ENCODE measurements at regions not wholly inside any gene's neighbourhood (a gene's known extent, or its start where the extent isn't known, plus 50 kb on each side); places are given as distances from the start of the nearest gene placed in this dataset.
"Not testable (repeated sequence)": the region's sequence is repeated elsewhere in the genome, so short reads cannot be mapped to it uniquely, and the experiment has no call there.

GRCh38 chr5:118552731-118553360 is 435.5 kb downstream of the DTWD2 start:
- DNase-seq (ENCODE audit: low read depth in 3 of 3), result no peak

- no peak for DNase-seq (ENCODE audit: low read depth in 3 of 3)
Measured at GRCh38 chr5:118552146-118552545, 436.2 kb downstream of the DTWD2 start.

GRCh38 chr5:118551716-118552115 is 436.6 kb downstream of the DTWD2 start:
- no peak for DNase-seq (ENCODE audit: low read depth in 3 of 3)

GRCh38 chr5:118551031-118551430 is 437.3 kb downstream of the DTWD2 start:
- no peak for DNase-seq (ENCODE audit: low read depth in 3 of 3)

- no peak for DNase-seq (ENCODE audit: low read depth in 3 of 3)
Measured at GRCh38 chr5:118548761-118549720, 439.3 kb downstream of the DTWD2 start.

GRCh38 chr5:118545470-118545869 is 442.9 kb downstream of the DTWD2 start:
- no peak for DNase-seq (ENCODE audit: low read depth in 3 of 3)

GRCh38 chr5:118544887-118545449 is 443.4 kb downstream of the DTWD2 start:
- DNase-seq (ENCODE audit: low read depth in 3 of 3), result no peak

GRCh38 chr5:118533923-118534322 is 454.4 kb downstream of the DTWD2 start:
- no peak for DNase-seq (ENCODE audit: low read depth in 3 of 3)

GRCh38 chr5:118533156-118533555 is 455.2 kb downstream of the DTWD2 start:
- DNase-seq (ENCODE audit: low read depth in 3 of 3), result no peak

GRCh38 chr5:118531276-118531675 is 457.1 kb downstream of the DTWD2 start:
- no peak for DNase-seq (ENCODE audit: low read depth in 3 of 3)

GRCh38 chr5:118529361-118530144 is 458.8 kb downstream of the DTWD2 start:
- DNase-seq (ENCODE audit: low read depth in 3 of 3), result no peak

- DNase-seq (ENCODE audit: low read depth in 3 of 3), result no peak
Measured at GRCh38 chr5:118522626-118523025, 465.7 kb downstream of the DTWD2 start.

- no peak for DNase-seq (ENCODE audit: low read depth in 3 of 3)
Measured at GRCh38 chr5:118520771-118521415, 467.5 kb downstream of the DTWD2 start.

GRCh38 chr5:118519466-118519865 is 468.9 kb downstream of the DTWD2 start:
- DNase-seq (ENCODE audit: low read depth in 3 of 3), result no peak

GRCh38 chr5:118518720-118519119 is 469.6 kb downstream of the DTWD2 start:
- no peak for DNase-seq (ENCODE audit: low read depth in 3 of 3)

- DNase-seq (ENCODE audit: low read depth in 3 of 3), result no peak
Measured at GRCh38 chr5:118511846-118512245, 476.5 kb downstream of the DTWD2 start.

GRCh38 chr5:118506217-118506852 is 482.0 kb downstream of the DTWD2 start:
- no peak for DNase-seq (ENCODE audit: low read depth in 3 of 3)

- not testable (repeated sequence) for DNase-seq (ENCODE audit: low read depth in 3 of 3)
Measured at GRCh38 chr5:118502232-118502631, 486.1 kb downstream of the DTWD2 start.

- DNase-seq (ENCODE audit: low read depth in 3 of 3), result no peak
Measured at GRCh38 chr5:118491351-118491750, 497.0 kb downstream of the DTWD2 start.

- DNase-seq (ENCODE audit: low read depth in 3 of 3), result no peak
Measured at GRCh38 chr5:118486647-118487225, 501.6 kb downstream of the DTWD2 start.

GRCh38 chr5:118479285-118479684 is 509.1 kb downstream of the DTWD2 start:
- no peak for DNase-seq (ENCODE audit: low read depth in 3 of 3)

Data from stimulated activated CD4-positive, alpha-beta T cell treated with anti-CD3 and anti-CD28 coated beads, TNF-alpha, amount 100 ng/mL, for 48 hours (primary cell).